Stomach (tissue), 8 donors: ENCODE measurements at regions not wholly inside any gene's neighbourhood (a gene's known extent, or its start where the extent isn't known, plus 50 kb on each side); places are given as distances from the start of the nearest gene placed in this dataset.

Source experiments
- DNase-seq, 2 donors: peaks; one replicate each; pipeline versions ENCODE4 v3.0.0 to v3.0.0-alpha.2; 2013 to 2019
- H3K27ac ChIP-seq, 5 donors: fragments of 200-600 bp in 4 of 5; sonication (generic) in 4 of 5; one replicate each; pipeline ENCODE4 v1.5.1; 2013 to 2019; ENCODE audit warnings: mild to moderate bottlenecking in 1 of 5, moderate library complexity in 1 of 5
- H3K27me3 ChIP-seq, 3 donors: fragments of 200-600 bp; sonication (generic); one replicate each; pipeline ENCODE4 v1.5.1; 2017 to 2019; ENCODE audit warnings: mixed run types in 1 of 3
- H3K36me3 ChIP-seq, 4 donors: fragments of 200-600 bp; sonication (generic); 1 replicate in 3 of 4; 2 replicates in 1 of 4; pipeline ENCODE4 v1.5.1; 2016 to 2019
- H3K4me1 ChIP-seq, 4 donors: fragments of 200-600 bp; sonication (generic); one replicate each; pipeline ENCODE4 v1.5.1; 2016 to 2019
- H3K4me3 ChIP-seq, 4 donors: fragments of 200-600 bp; sonication (generic) in 3 of 4; one replicate each; pipeline ENCODE4 v1.5.1; 2016 to 2019; ENCODE audit warnings: mild to moderate bottlenecking in 1 of 4
- H3K9me3 ChIP-seq, 4 donors: fragments of 200-600 bp; sonication (generic); one replicate each; pipeline ENCODE4 v1.5.1; 2016 to 2019
- CTCF ChIP-seq, 7 experiments: fragments of 450-650 bp in 4 of 7; fragments of 200-600 bp in 3 of 7; sonication (generic) in 3 of 7; IDR thresholded peaks; one replicate each; pipeline ENCODE4 v1.5.1; 2016 to 2019; ENCODE audit warnings: antibody characterized with exemption in 7 of 7, control low read depth in 2 of 7, mild to moderate bottlenecking in 1 of 7
- EP300 ChIP-seq: sonication (generic); formaldehyde crosslinking; IDR thresholded peaks from one replicate; pipeline ENCODE4 v1.6.1; 2017; ENCODE audit warnings: antibody characterized with exemption
- POLR2A ChIP-seq, 4 donors: fragments of 450-650 bp; IDR thresholded peaks; one replicate each; pipeline ENCODE4 v1.6.1; 2016; ENCODE audit warnings: antibody characterized with exemption in 4 of 4, control low read depth in 2 of 4, mild to moderate bottlenecking in 1 of 4, moderate library complexity in 1 of 4
- POLR2AphosphoS5 ChIP-seq, 3 donors: sonication (generic); formaldehyde crosslinking; IDR thresholded peaks; one replicate each; pipeline ENCODE4 v1.6.1; 2016; ENCODE audit warnings: antibody characterized with exemption in 3 of 3
- WGBS, 5 donors: extraction: QIAGEN DNeasy Blood & Tissue Kit in 3 of 5; methylation state at CpG; one replicate each; pipeline versions ENCODE4 v1.1.5 to v1.1.7; 2013 to 2018; 5-methylcytosine and 5-hydroxymethylcytosine counted together
- intact Hi-C: fragments of 100-400 bp; cut with DNase I; formaldehyde crosslinking; loops from one replicate; pipeline ENCODE4 v1.15.1; 2023; ENCODE audit warnings: low total_unique reads
- donor health status: healthy with polysubstance abuse.
- donor health status: Bipolar disorder and iron deficiency.
- donor health status: healthy.

GRCh38 chr1:147847831-147848230 lies 54.8 kb upstream of the GJA8 start:
- TF ChIP-seq POLR2AphosphoS5 (IDR thresholded peaks at IDR 0.05) (no peak), EP300 (no peak), CTCF (IDR thresholded peaks at IDR 0.05) (no peak), POLR2A (IDR thresholded peaks at IDR 0.05) (no peak)
- Histone ChIP-seq H3K4me3 (no peak overlapping the region), H3K36me3 (no peaks in the 10 kb centered on the region), H3K9me3 (no peaks in the 10 kb centered on the region), H3K4me1 (peaks cover 0 to 8% (median 0%) of the 10 kb centered on the region in 4 donors), H3K27me3 (no peaks in the 10 kb centered on the region), H3K27ac (no peak overlapping the region)
- DNase-seq: no peak
- 12 to 42% (median 32%) methylated on average over 1 of the region's 1 CpG for WGBS, 5 donors
- intact Hi-C loops: no loop called here

GRCh38 chr1:147849098-147849895 lies 53.3 kb upstream of the GJA8 start:
- Histone ChIP-seq H3K4me3 (no peak overlapping the region), H3K27me3 (peaks cover 0 to 2% (median 0%) of the 10 kb centered on the region in 3 donors), H3K4me1 (peaks cover 0 to 8% (median 0%) of the 10 kb centered on the region in 4 donors), H3K27ac (no peak overlapping the region), H3K9me3 (no peaks in the 10 kb centered on the region), H3K36me3 (no peaks in the 10 kb centered on the region)
- DNase-seq: no peak
- intact Hi-C loops: no loop called here
- TF ChIP-seq CTCF (IDR thresholded peaks at IDR 0.05) (no peak), EP300 (no peak), POLR2AphosphoS5 (IDR thresholded peaks at IDR 0.05) (no peak), POLR2A (IDR thresholded peaks at IDR 0.05) (no peak)
- WGBS, 5 donors: 71 to 81% (median 79%) methylated on average over 4 of the region's 4 CpGs

- no peak for DNase-seq
- Histone ChIP-seq H3K4me1 (peaks cover 0 to 8% (median 0%) of the 10 kb centered on the region in 4 donors), H3K27me3 (peaks cover 0 to 16% (median 0%) of the 10 kb centered on the region in 3 donors), H3K36me3 (no peaks in the 10 kb centered on the region), H3K9me3 (no peaks in the 10 kb centered on the region), H3K4me3 (no peak overlapping the region), H3K27ac (no peak overlapping the region)
- intact Hi-C loops: no loop called here
- 77 to 94% (median 89%) methylated on average over 1 of the region's 1 CpG for WGBS, 5 donors
- TF ChIP-seq POLR2A (IDR thresholded peaks at IDR 0.05): no peak
- TF ChIP-seq POLR2AphosphoS5 (IDR thresholded peaks at IDR 0.05): no peak
- TF ChIP-seq CTCF (IDR thresholded peaks at IDR 0.05): no peak
Observed at GRCh38 chr1:147850737-147851136, 51.9 kb upstream of the GJA8 start.

- TF ChIP-seq POLR2A (IDR thresholded peaks at IDR 0.05) (no peak), POLR2AphosphoS5 (IDR thresholded peaks at IDR 0.05) (no peak), CTCF (IDR thresholded peaks at IDR 0.05) (no peak), EP300 (no peak)
- intact Hi-C loops: no loop called here
- peaks cover 0 to 8% (median 0%) of the 10 kb centered on the region in 4 donors for H3K4me1 ChIP-seq
- no peak overlapping the region for H3K27ac ChIP-seq
- DNase-seq: peak in 1 of 2 donors; percentile 72
- peaks cover 0 to 16% (median 0%) of the 10 kb centered on the region in 3 donors for H3K27me3 ChIP-seq
- no peak overlapping the region for H3K4me3 ChIP-seq
- no peaks in the 10 kb centered on the region for H3K9me3 ChIP-seq
- no peaks in the 10 kb centered on the region for H3K36me3 ChIP-seq
- 57 to 68% (median 61%) methylated on average over 2 of the region's 2 CpGs for WGBS, 5 donors
Observed at GRCh38 chr1:147851149-147851548, 51.4 kb upstream of the GJA8 start.
